Hepatocyte (in vitro differentiated cells): ENCODE measurements at regions not wholly inside any gene's neighbourhood (a gene's known extent, or its start where the extent isn't known, plus 50 kb on each side); places are given as distances from the start of the nearest gene placed in this dataset.

Experiments
- DNase-seq: peaks from one replicate; pipeline ENCODE4 v3.0.0-alpha.2; 2016; ENCODE audit warnings: low spot score
- H2AFZ ChIP-seq: fragments of 200-600 bp; sonication (generic); 2 replicates; pipeline ENCODE4 v1.6.0; 2016; ENCODE audit warnings: antibody characterized with exemption, mild to moderate bottlenecking
- H3K27ac ChIP-seq: fragments of 200-600 bp; sonication (generic); 2 replicates; pipeline ENCODE4 v1.5.1; 2016; ENCODE audit warnings: mild to moderate bottlenecking
- H3K27me3 ChIP-seq: fragments of 200-600 bp; sonication (generic); 2 replicates; pipeline ENCODE4 v1.6.1; 2016
- H3K36me3 ChIP-seq: fragments of 200-600 bp; sonication (generic); replicated peaks from 2 replicates; pipeline ENCODE4 v1.5.1; 2016; ENCODE audit warnings: low read depth; ENCODE audit not compliant: insufficient read depth
- H3K4me1 ChIP-seq: fragments of 200-600 bp; sonication (generic); 2 replicates; pipeline ENCODE4 v1.5.1; 2016; ENCODE audit warnings: mild to moderate bottlenecking, moderate library complexity; ENCODE audit not compliant: insufficient read depth
- H3K4me2 ChIP-seq: fragments of 200-600 bp; sonication (generic); 2 replicates; pipeline ENCODE4 v1.6.0; 2016
- H3K4me3 ChIP-seq: fragments of 200-600 bp; sonication (generic); 2 replicates; pipeline ENCODE4 v1.5.1; 2016; ENCODE audit warnings: mild to moderate bottlenecking
- H3K79me2 ChIP-seq: fragments of 200-600 bp; sonication (generic); 2 replicates; pipeline ENCODE4 v1.6.0; 2017; ENCODE audit warnings: mild to moderate bottlenecking
- H3K9me2 ChIP-seq: fragments of 200-600 bp; sonication (generic); replicated peaks from 2 replicates; pipeline ENCODE4 v1.6.0; 2017; ENCODE audit warnings: mild to moderate bottlenecking; ENCODE audit not compliant: insufficient read depth
- H3K9me3 ChIP-seq: fragments of 200-600 bp; sonication (generic); 2 replicates; pipeline ENCODE4 v1.5.1; 2016; ENCODE audit warnings: low read depth, mild to moderate bottlenecking
- H4K20me1 ChIP-seq: fragments of 200-600 bp; sonication (generic); 2 replicates; pipeline ENCODE4 v1.6.0; 2016; ENCODE audit warnings: mild to moderate bottlenecking; ENCODE audit not compliant: insufficient read depth, poor library complexity, severe bottlenecking
- CTCF ChIP-seq: fragments of 200-600 bp; sonication (generic); IDR thresholded peaks from 2 replicates; pipeline ENCODE4 v1.5.1; 2016; ENCODE audit warnings: antibody characterized with exemption, mild to moderate bottlenecking; ENCODE audit not compliant: poor library complexity
- EZH2 ChIP-seq: fragments of 200-600 bp; sonication (generic); IDR thresholded peaks from 2 replicates; pipeline ENCODE4 v1.6.1; 2016; ENCODE audit warnings: antibody characterized with exemption, mild to moderate bottlenecking, borderline replicate concordance
- EZH2phosphoT487 ChIP-seq: fragments of 200-600 bp; sonication (generic); IDR thresholded peaks from one replicate; pipeline ENCODE4 v1.6.1; 2018; ENCODE audit warnings: antibody characterized with exemption, mild to moderate bottlenecking, low read depth, moderate library complexity; ENCODE audit not compliant: unreplicated experiment, severe bottlenecking
- WGBS: methylation state at CpG from one replicate; pipeline ENCODE4 v1.1.6; 2016; ENCODE audit warnings: low lambda C conversion rate; ENCODE audit errors: missing lambda C conversion rate; 5-methylcytosine and 5-hydroxymethylcytosine counted together

GRCh38 chr2:225293638-225294037 lies 105.9 kb upstream of the NYAP2 start:
- H3K27ac ChIP-seq: no peak overlapping the region
- no peaks in the 10 kb centered on the region for H3K79me2 ChIP-seq
- H3K9me2 ChIP-seq: no peaks in the 10 kb centered on the region
- H3K4me3 ChIP-seq: no peak overlapping the region
- no peak overlapping the region for H2AFZ ChIP-seq
- 91% methylated on average over 7 of the region's 7 CpGs for WGBS
- no peak for TF ChIP-seq EZH2
- TF ChIP-seq EZH2phosphoT487: no peak
- no peak for TF ChIP-seq CTCF
- H4K20me1 ChIP-seq: no peaks in the 10 kb centered on the region
- H3K4me2 ChIP-seq: no peak overlapping the region
- H3K27me3 ChIP-seq: no peaks in the 10 kb centered on the region
- no peak for DNase-seq
- no peaks in the 10 kb centered on the region for H3K9me3 ChIP-seq
- H3K36me3 ChIP-seq: no peaks in the 10 kb centered on the region
- no peaks in the 10 kb centered on the region for H3K4me1 ChIP-seq

DNA sequence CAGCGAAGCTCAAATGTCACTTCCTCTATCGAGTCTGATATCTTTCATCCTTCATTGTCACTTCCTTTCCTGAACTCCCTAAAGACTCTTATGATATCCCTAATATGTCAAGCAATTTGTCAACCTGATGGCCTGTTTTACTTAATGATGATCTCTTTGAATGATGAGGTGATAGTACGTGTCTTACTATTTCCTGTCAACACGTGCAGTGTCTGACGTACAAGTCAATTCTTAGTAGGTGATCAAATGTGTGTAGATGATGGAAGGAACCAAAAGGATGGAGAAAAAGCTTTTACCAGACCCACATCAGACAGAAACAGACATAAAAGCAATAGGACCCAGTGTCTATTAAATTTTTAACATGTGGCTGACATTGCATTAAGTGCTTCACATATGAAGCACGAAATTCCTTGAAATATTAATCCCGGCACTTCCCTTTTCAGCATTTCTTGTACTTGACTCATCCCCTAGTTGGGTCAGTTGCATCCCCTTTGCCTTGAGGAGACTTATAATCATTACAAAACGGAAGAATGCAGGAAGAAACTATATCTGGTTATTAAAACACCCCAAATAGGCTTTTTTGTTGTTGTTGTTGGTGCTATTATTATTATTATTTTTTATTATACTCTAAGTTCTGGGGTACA lies 108.6 kb upstream of the NYAP2 start:
- no peaks in the 10 kb centered on the region for H4K20me1 ChIP-seq
- TF ChIP-seq CTCF (no peak), EZH2phosphoT487 (no peak), EZH2 (no peak)
- no peak overlapping the region for H3K4me3 ChIP-seq
- H3K79me2 ChIP-seq: no peaks in the 10 kb centered on the region
- WGBS: 76% methylated on average over 8 of the region's 8 CpGs
- H2AFZ ChIP-seq: no peak overlapping the region
- no peaks in the 10 kb centered on the region for H3K36me3 ChIP-seq
- no peak overlapping the region for H3K27ac ChIP-seq
- H3K4me2 ChIP-seq: no peak overlapping the region
- no peaks in the 10 kb centered on the region for H3K9me3 ChIP-seq
- no peaks in the 10 kb centered on the region for H3K27me3 ChIP-seq
- no peaks in the 10 kb centered on the region for H3K9me2 ChIP-seq
- no peaks in the 10 kb centered on the region for H3K4me1 ChIP-seq
- no peak for DNase-seq

GRCh38 chr2:225289659-225290058 lies 109.9 kb upstream of the NYAP2 start:
- no peak overlapping the region for H3K27ac ChIP-seq
- H3K27me3 ChIP-seq: no peaks in the 10 kb centered on the region
- TF ChIP-seq EZH2 (no peak), CTCF (no peak), EZH2phosphoT487 (no peak)
- H3K4me2 ChIP-seq: no peak overlapping the region
- no peaks in the 10 kb centered on the region for H3K79me2 ChIP-seq
- no peaks in the 10 kb centered on the region for H3K36me3 ChIP-seq
- DNase-seq: no peak
- H4K20me1 ChIP-seq: no peaks in the 10 kb centered on the region
- no peak overlapping the region for H3K4me3 ChIP-seq
- H3K9me3 ChIP-seq: no peaks in the 10 kb centered on the region
- 71% methylated on average over 2 of the region's 2 CpGs for WGBS
- H3K4me1 ChIP-seq: no peaks in the 10 kb centered on the region
- H3K9me2 ChIP-seq: no peaks in the 10 kb centered on the region
- H2AFZ ChIP-seq: no peak overlapping the region
